ENCODE measurements at regions not wholly inside any gene's neighbourhood (a gene's known extent, or its start where the extent isn't known, plus 50 kb on each side); places are given as distances from the start of the nearest gene placed in this dataset.

DNA sequence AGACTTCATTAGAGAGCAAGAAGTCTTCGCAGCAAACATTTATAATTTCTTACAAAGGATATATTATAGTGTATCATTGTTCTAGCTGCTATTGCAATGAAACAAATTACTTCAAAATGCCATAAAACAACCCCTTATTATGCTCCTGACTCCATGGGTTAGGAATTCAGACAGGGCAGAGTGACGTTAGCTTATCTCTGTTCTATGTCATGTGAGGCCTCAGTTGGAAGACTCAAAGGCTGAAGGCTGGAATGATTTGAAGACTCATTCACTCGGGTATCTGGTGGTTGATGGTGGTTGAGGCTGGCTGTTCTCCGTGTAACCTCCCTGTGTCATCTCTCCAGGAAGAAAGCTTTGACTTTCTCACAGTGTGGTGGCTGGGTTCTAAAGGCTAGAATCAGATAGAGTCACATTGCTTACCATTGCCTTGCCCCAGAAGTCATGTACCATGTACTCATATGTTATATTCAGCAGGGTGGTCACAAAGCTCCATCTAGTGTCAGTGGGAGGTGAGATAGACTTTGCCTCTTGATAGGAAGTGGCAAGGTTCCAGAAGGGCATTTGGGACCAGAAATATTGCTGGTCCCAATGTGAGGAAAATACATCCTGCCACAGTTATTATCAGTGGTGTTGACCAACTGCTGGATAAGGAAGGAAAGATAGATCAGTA is 226.9 kb downstream of the TMEM38B start:
- TF ChIP-seq, protein P1, sequence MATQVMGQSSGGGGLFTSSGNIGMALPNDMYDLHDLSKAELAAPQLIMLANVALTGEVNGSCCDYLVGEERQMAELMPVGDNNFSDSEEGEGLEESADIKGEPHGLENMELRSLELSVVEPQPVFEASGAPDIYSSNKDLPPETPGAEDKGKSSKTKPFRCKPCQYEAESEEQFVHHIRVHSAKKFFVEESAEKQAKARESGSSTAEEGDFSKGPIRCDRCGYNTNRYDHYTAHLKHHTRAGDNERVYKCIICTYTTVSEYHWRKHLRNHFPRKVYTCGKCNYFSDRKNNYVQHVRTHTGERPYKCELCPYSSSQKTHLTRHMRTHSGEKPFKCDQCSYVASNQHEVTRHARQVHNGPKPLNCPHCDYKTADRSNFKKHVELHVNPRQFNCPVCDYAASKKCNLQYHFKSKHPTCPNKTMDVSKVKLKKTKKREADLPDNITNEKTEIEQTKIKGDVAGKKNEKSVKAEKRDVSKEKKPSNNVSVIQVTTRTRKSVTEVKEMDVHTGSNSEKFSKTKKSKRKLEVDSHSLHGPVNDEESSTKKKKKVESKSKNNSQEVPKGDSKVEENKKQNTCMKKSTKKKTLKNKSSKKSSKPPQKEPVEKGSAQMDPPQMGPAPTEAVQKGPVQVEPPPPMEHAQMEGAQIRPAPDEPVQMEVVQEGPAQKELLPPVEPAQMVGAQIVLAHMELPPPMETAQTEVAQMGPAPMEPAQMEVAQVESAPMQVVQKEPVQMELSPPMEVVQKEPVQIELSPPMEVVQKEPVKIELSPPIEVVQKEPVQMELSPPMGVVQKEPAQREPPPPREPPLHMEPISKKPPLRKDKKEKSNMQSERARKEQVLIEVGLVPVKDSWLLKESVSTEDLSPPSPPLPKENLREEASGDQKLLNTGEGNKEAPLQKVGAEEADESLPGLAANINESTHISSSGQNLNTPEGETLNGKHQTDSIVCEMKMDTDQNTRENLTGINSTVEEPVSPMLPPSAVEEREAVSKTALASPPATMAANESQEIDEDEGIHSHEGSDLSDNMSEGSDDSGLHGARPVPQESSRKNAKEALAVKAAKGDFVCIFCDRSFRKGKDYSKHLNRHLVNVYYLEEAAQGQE (IDR thresholded peaks at IDR 0.05; ENCODE audit: borderline replicate concordance) = no peak
- TF ChIP-seq POLR2AphosphoS5 (IDR thresholded peaks at IDR 0.05) (no peak), EZH2 (IDR thresholded peaks at IDR 0.05; ENCODE audit: borderline replicate concordance, insufficient read depth, low read length, poor library complexity, severe bottlenecking) (no peak), RAD21 (conservative IDR thresholded peaks at IDR 0.05) (no peak), MXI1 (conservative IDR thresholded peaks at IDR 0.05; ENCODE audit: poor library complexity, severe bottlenecking) (no peak), EP300 (conservative IDR thresholded peaks at IDR 0.05; ENCODE audit: poor library complexity, severe bottlenecking) (no peak), SMC3 (conservative IDR thresholded peaks at IDR 0.05; ENCODE audit: poor library complexity) (no peak), TAF1 (IDR thresholded peaks at IDR 0.05; ENCODE audit: low read depth) (no peak)
- TF ChIP-seq, protein P2, sequence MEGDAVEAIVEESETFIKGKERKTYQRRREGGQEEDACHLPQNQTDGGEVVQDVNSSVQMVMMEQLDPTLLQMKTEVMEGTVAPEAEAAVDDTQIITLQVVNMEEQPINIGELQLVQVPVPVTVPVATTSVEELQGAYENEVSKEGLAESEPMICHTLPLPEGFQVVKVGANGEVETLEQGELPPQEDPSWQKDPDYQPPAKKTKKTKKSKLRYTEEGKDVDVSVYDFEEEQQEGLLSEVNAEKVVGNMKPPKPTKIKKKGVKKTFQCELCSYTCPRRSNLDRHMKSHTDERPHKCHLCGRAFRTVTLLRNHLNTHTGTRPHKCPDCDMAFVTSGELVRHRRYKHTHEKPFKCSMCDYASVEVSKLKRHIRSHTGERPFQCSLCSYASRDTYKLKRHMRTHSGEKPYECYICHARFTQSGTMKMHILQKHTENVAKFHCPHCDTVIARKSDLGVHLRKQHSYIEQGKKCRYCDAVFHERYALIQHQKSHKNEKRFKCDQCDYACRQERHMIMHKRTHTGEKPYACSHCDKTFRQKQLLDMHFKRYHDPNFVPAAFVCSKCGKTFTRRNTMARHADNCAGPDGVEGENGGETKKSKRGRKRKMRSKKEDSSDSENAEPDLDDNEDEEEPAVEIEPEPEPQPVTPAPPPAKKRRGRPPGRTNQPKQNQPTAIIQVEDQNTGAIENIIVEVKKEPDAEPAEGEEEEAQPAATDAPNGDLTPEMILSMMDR (IDR thresholded peaks at IDR 0.05; ENCODE audit: poor library complexity, severe bottlenecking) = no peak

Data from neural cell (in vitro differentiated cells).